Stomach (tissue), 4 donors: ENCODE measurements at regions not wholly inside any gene's neighbourhood (a gene's known extent, or its start where the extent isn't known, plus 50 kb on each side); places are given as distances from the start of the nearest gene placed in this dataset.

Experiments
- CTCF ChIP-seq, 7 experiments: fragments of 450-650 bp in 4 of 7; fragments of 200-600 bp in 3 of 7; sonication (generic) in 3 of 7; IDR thresholded peaks; one replicate each; pipeline ENCODE4 v1.5.1; 2016 to 2019; ENCODE audit warnings: antibody characterized with exemption in 7 of 7, control low read depth in 2 of 7, mild to moderate bottlenecking in 1 of 7
- EP300 ChIP-seq: sonication (generic); formaldehyde crosslinking; IDR thresholded peaks from one replicate; pipeline ENCODE4 v1.6.1; 2017; ENCODE audit warnings: antibody characterized with exemption
- POLR2A ChIP-seq, 4 donors: fragments of 450-650 bp; IDR thresholded peaks; one replicate each; pipeline ENCODE4 v1.6.1; 2016; ENCODE audit warnings: antibody characterized with exemption in 4 of 4, control low read depth in 2 of 4, mild to moderate bottlenecking in 1 of 4, moderate library complexity in 1 of 4
- POLR2AphosphoS5 ChIP-seq, 3 donors: sonication (generic); formaldehyde crosslinking; IDR thresholded peaks; one replicate each; pipeline ENCODE4 v1.6.1; 2016; ENCODE audit warnings: antibody characterized with exemption in 3 of 3

GRCh38 chr7:17129218-17129617, 169.2 kb upstream of the AHR start:
- no peak for TF ChIP-seq CTCF (IDR thresholded peaks at IDR 0.05)
- no peak for TF ChIP-seq POLR2A (IDR thresholded peaks at IDR 0.05)
- TF ChIP-seq EP300, result no peak
- no peak for TF ChIP-seq POLR2AphosphoS5 (IDR thresholded peaks at IDR 0.05)
